ENCODE measurements at regions not wholly inside any gene's neighbourhood (a gene's known extent, or its start where the extent isn't known, plus 50 kb on each side); places are given as distances from the start of the nearest gene placed in this dataset.

- no peak overlapping the region for H2BK120ac ChIP-seq (ENCODE audit: low read depth, low read length)
- no peaks in the 10 kb centered on the region for H3K27me3 ChIP-seq (ENCODE audit: control insufficient read depth, insufficient read depth, low read length)
- no peak overlapping the region for H2AK9ac ChIP-seq (replicated peaks; ENCODE audit: low read depth, low read length, poor library complexity)
- H3K14ac ChIP-seq (replicated peaks; ENCODE audit: low read depth, low read length): no peak overlapping the region
- no peak overlapping the region for H3K56ac ChIP-seq (ENCODE audit: extremely low read depth, insufficient read depth, low read length)
- intact Hi-C loops (cut with micrococcal nuclease) (no loop called here), dilution Hi-C loops (cut with HindIII; ENCODE audit: low sequenced_read_pairs, unreplicated experiment) (no loop called here), in situ Hi-C loops (cut with MboI; ENCODE audit: low sequenced_read_pairs) (no loop called here)
- ATAC-seq (ENCODE audit: low read depth) (no peak), DNase-seq (no peak)
- H3K36me3 ChIP-seq (ENCODE audit: control insufficient read depth, insufficient read depth, low read length): no peaks in the 10 kb centered on the region
- no peak overlapping the region for H3K27ac ChIP-seq (ENCODE audit: insufficient read depth, low read length)
- H3K9me1 ChIP-seq (ENCODE audit: insufficient read depth, low read length): no peaks in the 10 kb centered on the region
- no CpG with 5 or more reads among the region's 1 CpG for WGBS, 2 experiments (ENCODE audit: extremely low coverage in 2 of 2, insufficient read length in 1 of 2)
- H3K4ac ChIP-seq (ENCODE audit: low read depth, low read length): no peak overlapping the region
- POLR2A ChIA-PET (ENCODE audit: unreplicated experiment): no interaction called here
- no peak overlapping the region for H3K23ac ChIP-seq (ENCODE audit: low read depth, low read length)
- H2AK5ac ChIP-seq (ENCODE audit: low read depth, low read length): no peak overlapping the region
- no peak overlapping the region for H3K9ac ChIP-seq (ENCODE audit: low read depth, low read length)
- no peaks in the 10 kb centered on the region for H3K79me1 ChIP-seq (ENCODE audit: low read depth in 1 of 2, low read length in 2 of 2)
- no peak overlapping the region for H4K91ac ChIP-seq (ENCODE audit: insufficient read depth, low read depth, low read length)
- no peak overlapping the region for H3K18ac ChIP-seq (ENCODE audit: low read depth, low read length)
- no peak overlapping the region for H2BK20ac ChIP-seq (ENCODE audit: low read depth, low read length)
- H3K4me2 ChIP-seq (ENCODE audit: low read depth, low read length): no peak overlapping the region
- H3K4me3 ChIP-seq (ENCODE audit: insufficient read depth, low read depth, low read length): no peak overlapping the region
- H2AFZ ChIP-seq (replicated peaks; ENCODE audit: low read length, poor library complexity): no peak overlapping the region
- no peak for TF ChIP-seq SMC3 (IDR thresholded peaks at IDR 0.05; ENCODE audit: low read depth, low read length)
- no peak for TF ChIP-seq MXI1 (IDR thresholded peaks at IDR 0.05; ENCODE audit: borderline replicate concordance, low read depth, low read length)
- no peak for TF ChIP-seq FOS (IDR thresholded peaks at IDR 0.05; ENCODE audit: low read depth, low read length)
- no peak for TF ChIP-seq USF2 (IDR thresholded peaks at IDR 0.05; ENCODE audit: low read depth, low read length)
- TF ChIP-seq RFX5 (IDR thresholded peaks at IDR 0.05; ENCODE audit: low read depth, low read length): no peak
- no peak for TF ChIP-seq POLR2A (IDR thresholded peaks at IDR 0.05; ENCODE audit: low read depth, low read length)
- no peak for TF ChIP-seq RAD21 (IDR thresholded peaks at IDR 0.05; ENCODE audit: low read length)
- no peak for TF ChIP-seq ELK1 (IDR thresholded peaks at IDR 0.05; ENCODE audit: borderline replicate concordance, low read depth, low read length)
- TF ChIP-seq CEBPB (IDR thresholded peaks at IDR 0.05; ENCODE audit: low read depth, low read length): no peak
- no peak for TF ChIP-seq NFE2L2 (IDR thresholded peaks at IDR 0.05; ENCODE audit: low read depth, low read length)
- TF ChIP-seq CHD1 (IDR thresholded peaks at IDR 0.05; ENCODE audit: low read depth, low read length): no peak
- H2BK5ac ChIP-seq (ENCODE audit: low read depth, low read length, poor library complexity, severe bottlenecking): no peak overlapping the region
- H4K5ac ChIP-seq (ENCODE audit: low read depth, low read length): no peak overlapping the region
- no TSS peak for BruUV-seq (replicated peaks)
- H4K20me1 ChIP-seq (ENCODE audit: insufficient read depth, low read length): no peaks in the 10 kb centered on the region
- no peaks in the 10 kb centered on the region for H3K4me1 ChIP-seq (ENCODE audit: control insufficient read depth, insufficient read depth, low read length)
- CTCF ChIA-PET: no interaction called here
- H3K9me3 ChIP-seq (ENCODE audit: control insufficient read depth, insufficient read depth, low read length): peaks cover 7% of the 10 kb centered on the region
- H2BK15ac ChIP-seq (ENCODE audit: low read depth, low read length): no peak overlapping the region
- no peak overlapping the region for H4K8ac ChIP-seq (ENCODE audit: low read depth in 2 of 2, low read length in 2 of 2)
Observed at GRCh38 chr10:42532996-42533395, 105.4 kb downstream of the ZNF33B start.
